ENCODE measurements at regions not wholly inside any gene's neighbourhood (a gene's known extent, or its start where the extent isn't known, plus 50 kb on each side); places are given as distances from the start of the nearest gene placed in this dataset.

- DNase-seq (ENCODE audit: low read depth), result no peak
- no peak overlapping the region for H3K4me3 ChIP-seq (replicated peaks; ENCODE audit: low read depth, low read length)
- TF ChIP-seq CTCF (IDR thresholded peaks at IDR 0.05; ENCODE audit: low read length, missing control alignments), result no peak
These were observed 558.3 kb downstream of the TNS1 start for GRCh38 chr2:217444509-217444908.

GRCh38 chr2:217443601-217444000 is 559.2 kb downstream of the TNS1 start:
- no peak for TF ChIP-seq CTCF (IDR thresholded peaks at IDR 0.05; ENCODE audit: low read length, missing control alignments)
- DNase-seq (ENCODE audit: low read depth), result no peak
- H3K4me3 ChIP-seq (replicated peaks; ENCODE audit: low read depth, low read length), result no peak overlapping the region

GRCh38 chr2:217440000-217440399 is 562.8 kb downstream of the TNS1 start:
- TF ChIP-seq CTCF (IDR thresholded peaks at IDR 0.05; ENCODE audit: low read length, missing control alignments), result no peak
- H3K4me3 ChIP-seq (replicated peaks; ENCODE audit: low read depth, low read length), result no peak overlapping the region
- DNase-seq (ENCODE audit: low read depth), result no peak

GRCh38 chr2:217438821-217439220 is 564.0 kb downstream of the TNS1 start:
- TF ChIP-seq CTCF (IDR thresholded peaks at IDR 0.05; ENCODE audit: low read length, missing control alignments), result no peak
- DNase-seq (ENCODE audit: low read depth), result no peak
- no peak overlapping the region for H3K4me3 ChIP-seq (replicated peaks; ENCODE audit: low read depth, low read length)

- no peak for TF ChIP-seq CTCF (IDR thresholded peaks at IDR 0.05; ENCODE audit: low read length, missing control alignments)
- H3K4me3 ChIP-seq (replicated peaks; ENCODE audit: low read depth, low read length), result no peak overlapping the region
- no peak for DNase-seq (ENCODE audit: low read depth)
These were observed 564.7 kb downstream of the TNS1 start for GRCh38 chr2:217438136-217438535.

- no peak overlapping the region for H3K4me3 ChIP-seq (replicated peaks; ENCODE audit: low read depth, low read length)
- TF ChIP-seq CTCF (IDR thresholded peaks at IDR 0.05; ENCODE audit: low read length, missing control alignments), result no peak
- no peak for DNase-seq (ENCODE audit: low read depth)
These were observed 565.4 kb downstream of the TNS1 start for GRCh38 chr2:217437290-217437870.

- DNase-seq (ENCODE audit: low read depth), result no peak
- no peak overlapping the region for H3K4me3 ChIP-seq (replicated peaks; ENCODE audit: low read depth, low read length)
- TF ChIP-seq CTCF (IDR thresholded peaks at IDR 0.05; ENCODE audit: low read length, missing control alignments), result no peak
These were observed 566.4 kb downstream of the TNS1 start for GRCh38 chr2:217436386-217436785.

Data from fibroblast of pulmonary artery (primary cell).